Upper lobe of left lung (tissue), 6 donors: ENCODE measurements at regions not wholly inside any gene's neighbourhood (a gene's known extent, or its start where the extent isn't known, plus 50 kb on each side); places are given as distances from the start of the nearest gene placed in this dataset.
"Not testable (repeated sequence)": the region's sequence is repeated elsewhere in the genome, so short reads cannot be mapped to it uniquely, and the experiment has no call there.

Experiments
- ATAC-seq, 2 donors: fragments of 200-7000 bp; cut with Tn5 transposase; one replicate each; pipeline ENCODE4 v1.9.1; 2022; ENCODE audit warnings: mild to moderate bottlenecking in 2 of 2, moderate library complexity in 2 of 2; ENCODE audit not compliant: low FRiP score in 2 of 2
- DNase-seq, 2 donors: peaks; one replicate each; pipeline ENCODE4 v3.0.0-alpha.2; 2019 to 2020
- H3K27ac ChIP-seq, 4 donors: fragments of 200-600 bp; sonication (generic); one replicate each; pipeline ENCODE4 v1.5.1; 2016 to 2019
- H3K27me3 ChIP-seq, 4 donors: fragments of 200-600 bp; sonication (generic); one replicate each; pipeline ENCODE4 v1.5.1; 2017 to 2019
- H3K36me3 ChIP-seq, 4 donors: fragments of 200-600 bp; sonication (generic); one replicate each; pipeline ENCODE4 v1.5.1; 2016 to 2019
- H3K4me1 ChIP-seq, 4 donors: fragments of 200-600 bp; sonication (generic); one replicate each; pipeline ENCODE4 v1.5.1; 2018 to 2019
- H3K4me3 ChIP-seq, 4 donors: fragments of 200-600 bp; sonication (generic); one replicate each; pipeline ENCODE4 v1.5.1; 2017 to 2019; ENCODE audit warnings: mild to moderate bottlenecking in 2 of 4, moderate library complexity in 1 of 4
- H3K9me3 ChIP-seq, 4 donors: fragments of 200-600 bp; sonication (generic); one replicate each; pipeline ENCODE4 v1.5.1; 2018 to 2019
- CTCF ChIP-seq, 6 experiments: fragments of 450-650 bp in 4 of 6; fragments of 200-600 bp in 2 of 6; sonication (generic) in 2 of 6; IDR thresholded peaks; one replicate each; pipeline ENCODE4 v1.5.1; 2016 to 2019; ENCODE audit warnings: antibody characterized with exemption in 6 of 6
- EP300 ChIP-seq, 4 donors: sonication (generic); formaldehyde crosslinking; IDR thresholded peaks; one replicate each; pipeline ENCODE4 v1.5.1; 2017; ENCODE audit warnings: antibody characterized with exemption in 4 of 4, control low read depth in 2 of 4
- POLR2A ChIP-seq, 4 donors: fragments of 450-650 bp; IDR thresholded peaks; one replicate each; pipeline ENCODE4 v1.5.1; 2016 to 2017; ENCODE audit warnings: antibody characterized with exemption in 4 of 4, mild to moderate bottlenecking in 2 of 4
- POLR2AphosphoS5 ChIP-seq, 2 donors: sonication (generic); formaldehyde crosslinking; IDR thresholded peaks; one replicate each; pipeline ENCODE4 v1.5.1; 2017; ENCODE audit warnings: antibody characterized with exemption in 2 of 2
- WGBS, 2 donors: methylation state at CpG; one replicate each; pipeline ENCODE4 v1.1.5; 2017 to 2018; 5-methylcytosine and 5-hydroxymethylcytosine counted together
- donor health status: DM: no; HTN: no; CAD: no; lungs with moderate emphysema.
- donor health status: DM: no; HTN: yes; CAD: no; lungs with severe emphysema.

GRCh38 chr6:167232356-167232755 lies 58.8 kb upstream of the UNC93A start:
- H3K9me3 ChIP-seq, result no peaks in the 10 kb centered on the region
- no peaks in the 10 kb centered on the region for H3K4me1 ChIP-seq
- H3K36me3 ChIP-seq, result no peaks in the 10 kb centered on the region
- no peak for DNase-seq
- ATAC-seq, result no peak
- no peaks in the 10 kb centered on the region for H3K27me3 ChIP-seq
- WGBS, 2 donors, result 60 to 73% methylated on average over 3 of the region's 3 CpGs
- no peak overlapping the region for H3K4me3 ChIP-seq
- H3K27ac ChIP-seq, result no peak overlapping the region
- no peak for TF ChIP-seq POLR2AphosphoS5 (IDR thresholded peaks at IDR 0.05)
- no peak for TF ChIP-seq POLR2A (IDR thresholded peaks at IDR 0.05)
- TF ChIP-seq CTCF (IDR thresholded peaks at IDR 0.05), result no peak
- TF ChIP-seq EP300 (IDR thresholded peaks at IDR 0.05), result no peak

- DNase-seq (no peak), ATAC-seq (no peak)
- H3K27me3 ChIP-seq, result no peaks in the 10 kb centered on the region
- no peaks in the 10 kb centered on the region for H3K4me1 ChIP-seq
- no peaks in the 10 kb centered on the region for H3K9me3 ChIP-seq
- H3K36me3 ChIP-seq, result no peaks in the 10 kb centered on the region
- H3K4me3 ChIP-seq, result no peak overlapping the region
- 67 to 74% methylated on average over 6 of the region's 6 CpGs for WGBS, 2 donors
- H3K27ac ChIP-seq, result no peak overlapping the region
- no peak for TF ChIP-seq POLR2AphosphoS5 (IDR thresholded peaks at IDR 0.05)
- TF ChIP-seq POLR2A (IDR thresholded peaks at IDR 0.05), result no peak
- no peak for TF ChIP-seq CTCF (IDR thresholded peaks at IDR 0.05)
Observed at GRCh38 chr6:167233490-167233889, 57.6 kb upstream of the UNC93A start.

GRCh38 chr6:167234576-167234975 lies 56.5 kb upstream of the UNC93A start:
- WGBS, 2 donors, result 28 to 37% methylated on average over 3 of the region's 6 CpGs
- not testable (repeated sequence) for H3K36me3 ChIP-seq, H3K9me3 ChIP-seq, H3K4me3 ChIP-seq, ATAC-seq, H3K27ac ChIP-seq, H3K27me3 ChIP-seq, H3K4me1 ChIP-seq, DNase-seq

GRCh38 chr6:167235005-167235404 lies 56.1 kb upstream of the UNC93A start:
- TF ChIP-seq CTCF (IDR thresholded peaks at IDR 0.05), result no peak
- no peak for TF ChIP-seq POLR2A (IDR thresholded peaks at IDR 0.05)
- no peak for TF ChIP-seq EP300 (IDR thresholded peaks at IDR 0.05)
- TF ChIP-seq POLR2AphosphoS5 (IDR thresholded peaks at IDR 0.05), result no peak
- Histone ChIP-seq H3K4me1 (no peaks in the 10 kb centered on the region), H3K36me3 (no peaks in the 10 kb centered on the region), H3K27ac (no peak overlapping the region), H3K27me3 (no peaks in the 10 kb centered on the region), H3K9me3 (no peaks in the 10 kb centered on the region), H3K4me3 (no peak overlapping the region)
- DNase-seq (no peak), ATAC-seq (peak in 1 of 2 donors; percentile 19)
- 59 to 67% methylated on average over 6 to 9 of the region's 9 CpGs for WGBS, 2 donors

- ATAC-seq (peak; percentile 22 to 26), DNase-seq (peak in 1 of 2 donors; percentile 74)
Observed at GRCh38 chr6:167235421-167236238, 55.5 kb upstream of the UNC93A start.

GRCh38 chr6:167236239-167236571 lies 54.9 kb upstream of the UNC93A start:
- TF ChIP-seq EP300 (IDR thresholded peaks at IDR 0.05) (no peak), CTCF (IDR thresholded peaks at IDR 0.05) (no peak), POLR2A (IDR thresholded peaks at IDR 0.05) (no peak)
- Histone ChIP-seq H3K4me1 (no peaks in the 10 kb centered on the region), H3K27me3 (no peaks in the 10 kb centered on the region), H3K27ac (no peak overlapping the region), H3K9me3 (no peaks in the 10 kb centered on the region), H3K4me3 (no peak overlapping the region), H3K36me3 (no peaks in the 10 kb centered on the region)
- ATAC-seq, result no peak
- WGBS, 2 donors, result 86 to 89% methylated on average over 5 to 13 of the region's 16 CpGs
- DNase-seq, result no peak

More at GRCh38 chr6:167235421-167236238, 55.5 kb upstream of the UNC93A start:
- TF ChIP-seq EP300 (IDR thresholded peaks at IDR 0.05), result no peak
- TF ChIP-seq POLR2A (IDR thresholded peaks at IDR 0.05), result no peak
- Histone ChIP-seq H3K9me3 (no peaks in the 10 kb centered on the region), H3K27me3 (no peaks in the 10 kb centered on the region), H3K36me3 (no peaks in the 10 kb centered on the region), H3K27ac (no peak overlapping the region), H3K4me3 (no peak overlapping the region), H3K4me1 (no peaks in the 10 kb centered on the region)
- WGBS, 2 donors, result 89 to 93% methylated on average over 5 to 28 of the region's 38 CpGs
